Stimulated activated naive CD4-positive, alpha-beta T cell treated with Interleukin-2 at 50 U/mL for 16 hours (primary cell): ENCODE measurements at regions not wholly inside any gene's neighbourhood (a gene's known extent, or its start where the extent isn't known, plus 50 kb on each side); places are given as distances from the start of the nearest gene placed in this dataset.

Source experiments
- DNase-seq: peaks from one replicate; lab custom pipeline; 2025; lab: John Stamatoyannopoulos, UW

GRCh38 chr11:13104619-13105236 lies 95.6 kb downstream of the RASSF10 start:
- DNase-seq = no peak

- DNase-seq = no peak
These were observed 96.2 kb downstream of the RASSF10 start for GRCh38 chr11:13105237-13105844.

GRCh38 chr11:13107544-13108044 lies 98.5 kb downstream of the RASSF10 start:
- no peak for DNase-seq

- no peak for DNase-seq
These were observed 99.3 kb downstream of the RASSF10 start for GRCh38 chr11:13108416-13108815.

GRCh38 chr11:13109616-13110015 lies 100.5 kb downstream of the RASSF10 start:
- no peak for DNase-seq

GRCh38 chr11:13110145-13110544 lies 101.0 kb downstream of the RASSF10 start:
- no peak for DNase-seq

- no peak for DNase-seq
These were observed 102.1 kb downstream of the RASSF10 start for GRCh38 chr11:13110929-13111812.

GRCh38 chr11:13111813-13112130 lies 102.7 kb downstream of the RASSF10 start:
- no peak for DNase-seq

- no peak for DNase-seq
These were observed 105.7 kb downstream of the RASSF10 start for GRCh38 chr11:13114566-13115379.

- no peak for DNase-seq
These were observed 106.2 kb downstream of the RASSF10 start for GRCh38 chr11:13115380-13115675.

GRCh38 chr11:13116491-13116890 lies 107.4 kb downstream of the RASSF10 start:
- no peak for DNase-seq

- no peak for DNase-seq
These were observed 108.2 kb downstream of the RASSF10 start for GRCh38 chr11:13117344-13117743.

- no peak for DNase-seq
These were observed 109.1 kb downstream of the RASSF10 start for GRCh38 chr11:13118194-13118593.

GRCh38 chr11:13118650-13119049 lies 109.5 kb downstream of the RASSF10 start:
- no peak for DNase-seq

- DNase-seq = no peak
These were observed 110.2 kb downstream of the RASSF10 start for GRCh38 chr11:13119361-13119760.

GRCh38 chr11:13119941-13120520 lies 110.9 kb downstream of the RASSF10 start:
- DNase-seq = no peak

- no peak for DNase-seq
These were observed 111.6 kb downstream of the RASSF10 start for GRCh38 chr11:13120691-13121090.

GRCh38 chr11:13126430-13126829 lies 117.3 kb downstream of the RASSF10 start:
- no peak for DNase-seq

- no peak for DNase-seq
These were observed 118.0 kb downstream of the RASSF10 start for GRCh38 chr11:13127161-13127560.

- no peak for DNase-seq
These were observed 119.2 kb downstream of the RASSF10 start for GRCh38 chr11:13128354-13128753.

- DNase-seq = no peak
These were observed 125.0 kb downstream of the RASSF10 start for GRCh38 chr11:13134066-13134465.

- no peak for DNase-seq
These were observed 125.8 kb downstream of the RASSF10 start for GRCh38 chr11:13134886-13135285.
